HEK293T (cell line): ENCODE measurements at regions not wholly inside any gene's neighbourhood (a gene's known extent, or its start where the extent isn't known, plus 50 kb on each side); places are given as distances from the start of the nearest gene placed in this dataset.

Experiments used
- CTCF ChIA-PET: fragments of 350-600 bp; formaldehyde crosslinking; extraction: SDS; loops from one replicate; lab custom pipeline; 2021; ENCODE audit warnings: antibody characterized with exemption, inconsistent platforms; lab: Yijun Ruan, JAX
- POLR2A ChIA-PET: fragments of 350-600 bp; formaldehyde crosslinking; extraction: SDS; loops from one replicate; lab custom pipeline; 2020; ENCODE audit warnings: antibody characterized with exemption, inconsistent platforms; lab: Yijun Ruan, JAX
- DNase-seq: peaks from one replicate; pipeline ENCODE4 v3.0.0; 2012; ENCODE audit warnings: mixed read lengths; ENCODE audit errors: extremely low spot score
- ARNT ChIP-seq: fragments of 450-650 bp; IDR thresholded peaks from 2 replicates; pipeline ENCODE4 v1.6.1; 2017; ENCODE audit warnings: mild to moderate bottlenecking
- BHLHE40 ChIP-seq: fragments of 450-650 bp; IDR thresholded peaks from 2 replicates; pipeline ENCODE4 v1.6.1; 2016; ENCODE audit warnings: mild to moderate bottlenecking, moderate library complexity, borderline replicate concordance
- CTBP1 ChIP-seq: fragments of 450-650 bp; IDR thresholded peaks from 2 replicates; pipeline ENCODE4 v1.6.1; 2016; ENCODE audit warnings: borderline replicate concordance
- ELF4 ChIP-seq: fragments of 450-650 bp; IDR thresholded peaks from 2 replicates; pipeline ENCODE4 v1.6.1; 2017; ENCODE audit warnings: antibody characterized with exemption
- FOXA1 ChIP-seq: fragments of 450-650 bp; IDR thresholded peaks from 2 replicates; pipeline ENCODE4 v1.6.1; 2016; ENCODE audit warnings: mild to moderate bottlenecking
- FOXK2 ChIP-seq: fragments of 450-650 bp; IDR thresholded peaks from 2 replicates; pipeline ENCODE4 v1.6.1; 2016; ENCODE audit warnings: mild to moderate bottlenecking
- FOXM1 ChIP-seq: fragments of 450-650 bp; IDR thresholded peaks from 2 replicates; pipeline ENCODE4 v1.6.1; 2017; ENCODE audit warnings: mild to moderate bottlenecking, borderline replicate concordance
- HDGF ChIP-seq: fragments of 450-650 bp; IDR thresholded peaks from 2 replicates; pipeline ENCODE4 v1.6.1; 2017; ENCODE audit warnings: antibody characterized with exemption, borderline replicate concordance
- L3MBTL2 ChIP-seq: fragments of 450-650 bp; conservative IDR thresholded peaks from 2 replicates; pipeline ENCODE4 v1.6.1; 2016; ENCODE audit warnings: mild to moderate bottlenecking
- LEF1 ChIP-seq: fragments of 450-650 bp; IDR thresholded peaks from 2 replicates; pipeline ENCODE4 v1.6.1; 2017; ENCODE audit warnings: mild to moderate bottlenecking, borderline replicate concordance
- NFRKB ChIP-seq: fragments of 450-650 bp; IDR thresholded peaks from 2 replicates; pipeline ENCODE4 v1.6.1; 2016; ENCODE audit warnings: mild to moderate bottlenecking, moderate library complexity
- SP1 ChIP-seq: fragments of 450-650 bp; IDR thresholded peaks from 2 replicates; pipeline ENCODE4 v1.6.1; 2017
- SUZ12 ChIP-seq: fragments of 450-650 bp; IDR thresholded peaks from 2 replicates; pipeline ENCODE4 v1.6.1; 2016; ENCODE audit warnings: mild to moderate bottlenecking
- TARDBP ChIP-seq: fragments of 450-650 bp; IDR thresholded peaks from 2 replicates; pipeline ENCODE4 v1.6.1; 2016
- ZNF384 ChIP-seq: fragments of 450-650 bp; IDR thresholded peaks from 2 replicates; pipeline ENCODE4 v1.6.1; 2016
- TF ChIP-seq, protein P1 (sequence below): fragments of 450-650 bp; IDR thresholded peaks from 2 replicates; pipeline ENCODE4 v1.6.1; 2016

DNA sequence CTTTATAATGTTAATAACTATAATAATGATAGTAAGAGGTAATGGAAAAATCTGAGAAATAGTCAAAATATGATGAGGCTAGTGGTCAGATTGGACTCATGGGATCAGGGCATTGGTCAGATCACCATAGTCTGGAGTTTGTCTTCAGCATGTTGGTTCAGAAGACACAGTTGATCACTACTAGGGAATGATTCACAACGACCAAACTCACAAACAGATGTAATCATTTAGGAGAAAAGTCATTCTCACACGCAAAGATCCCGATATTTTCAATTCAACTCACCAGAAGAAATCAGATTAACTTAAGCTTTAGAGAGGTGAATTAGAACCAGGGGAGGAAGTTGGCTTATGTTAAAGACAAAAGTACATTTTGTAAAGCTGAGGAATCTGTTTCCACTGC, 131.8 kb downstream of the LURAP1L start:
- ChIA-PET POLR2A (no interaction called here), CTCF (no interaction called here)
- TF ChIP-seq NFRKB (no peak), CTBP1 (no peak), SP1 (no peak), FOXK2 (no peak), BHLHE40 (no peak), ARNT (no peak), ZNF384 (no peak), FOXM1 (no peak), TARDBP (no peak), SUZ12 (no peak), L3MBTL2 (no peak), LEF1 (no peak), ELF4 (no peak), HDGF (no peak), FOXA1 (no peak)
- TF ChIP-seq, protein P1, sequence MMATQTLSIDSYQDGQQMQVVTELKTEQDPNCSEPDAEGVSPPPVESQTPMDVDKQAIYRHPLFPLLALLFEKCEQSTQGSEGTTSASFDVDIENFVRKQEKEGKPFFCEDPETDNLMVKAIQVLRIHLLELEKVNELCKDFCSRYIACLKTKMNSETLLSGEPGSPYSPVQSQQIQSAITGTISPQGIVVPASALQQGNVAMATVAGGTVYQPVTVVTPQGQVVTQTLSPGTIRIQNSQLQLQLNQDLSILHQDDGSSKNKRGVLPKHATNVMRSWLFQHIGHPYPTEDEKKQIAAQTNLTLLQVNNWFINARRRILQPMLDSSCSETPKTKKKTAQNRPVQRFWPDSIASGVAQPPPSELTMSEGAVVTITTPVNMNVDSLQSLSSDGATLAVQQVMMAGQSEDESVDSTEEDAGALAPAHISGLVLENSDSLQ = no peak
- DNase-seq = no peak

DNA sequence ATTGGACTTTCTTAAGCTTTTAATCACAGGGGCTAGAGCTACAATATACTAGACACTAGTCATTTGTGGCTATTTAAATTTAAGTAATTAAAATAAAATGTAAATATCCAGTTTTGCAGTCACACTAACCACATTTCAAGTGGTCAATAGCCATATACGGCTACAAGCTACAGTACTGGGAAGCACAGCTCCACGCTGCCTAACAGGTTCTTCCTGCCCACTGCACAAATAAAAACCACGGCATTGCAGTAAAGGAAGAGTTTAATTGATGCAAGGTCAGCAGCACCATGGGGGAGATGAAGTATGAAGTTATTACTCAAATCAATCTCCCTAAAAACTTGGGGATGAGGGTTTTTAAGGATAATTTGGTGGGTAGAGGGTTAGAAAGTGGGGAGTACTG, 134.1 kb downstream of the LURAP1L start:
- POLR2A ChIA-PET = no interaction called here
- CTCF ChIA-PET = interaction anchor here (0.6 kb wide), 2 partner anchors 53 to 579 kb away, joined by 3 to 5 read pairs; no protein-coding TSS in a partner anchor
- TF ChIP-seq, protein P1 = no peak
- no peak for TF ChIP-seq L3MBTL2
- TF ChIP-seq BHLHE40 = no peak
- TF ChIP-seq FOXA1 = no peak
- TF ChIP-seq CTBP1 = no peak
- TF ChIP-seq ZNF384 = no peak
- no peak for TF ChIP-seq ARNT
- TF ChIP-seq HDGF = no peak
- TF ChIP-seq SP1 = no peak
- TF ChIP-seq FOXK2 = no peak
- TF ChIP-seq LEF1 = no peak
- no peak for TF ChIP-seq ELF4
- DNase-seq = no peak

DNA sequence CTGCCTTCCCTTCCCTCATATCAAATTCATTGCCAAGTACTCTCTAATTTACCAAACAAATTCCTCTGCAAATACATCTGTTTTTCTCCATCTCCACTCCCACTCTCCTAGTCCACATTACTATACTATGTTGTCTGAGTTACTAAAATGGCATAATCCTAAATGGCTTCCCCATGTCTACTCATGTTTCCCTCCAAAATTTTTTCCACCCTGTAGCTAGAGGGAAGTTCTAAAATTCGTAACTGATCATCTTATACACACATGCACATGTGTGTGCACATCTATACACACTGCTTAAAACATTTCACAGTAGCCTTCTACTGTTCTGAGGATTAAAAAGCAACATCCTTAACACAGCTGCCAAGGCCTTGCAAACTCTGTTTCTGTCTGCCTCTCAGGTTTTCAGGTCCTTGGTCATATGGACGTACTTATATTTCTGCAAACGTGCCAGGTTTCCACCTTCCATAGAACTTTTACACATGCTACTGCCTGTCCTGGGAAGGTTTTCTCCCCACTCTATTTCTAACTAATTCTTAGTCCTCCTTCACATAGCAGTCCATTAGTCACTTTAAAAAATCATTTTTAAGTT, 140.6 kb downstream of the LURAP1L start:
- TF ChIP-seq FOXK2 = no peak
- TF ChIP-seq ZNF384 = no peak
- TF ChIP-seq NFRKB = no peak
- TF ChIP-seq SUZ12 = no peak
- TF ChIP-seq ARNT = no peak
- TF ChIP-seq ELF4 = no peak
- TF ChIP-seq SP1 = no peak
- ChIA-PET CTCF (no interaction called here), POLR2A (no interaction called here)
- no peak for DNase-seq

DNA sequence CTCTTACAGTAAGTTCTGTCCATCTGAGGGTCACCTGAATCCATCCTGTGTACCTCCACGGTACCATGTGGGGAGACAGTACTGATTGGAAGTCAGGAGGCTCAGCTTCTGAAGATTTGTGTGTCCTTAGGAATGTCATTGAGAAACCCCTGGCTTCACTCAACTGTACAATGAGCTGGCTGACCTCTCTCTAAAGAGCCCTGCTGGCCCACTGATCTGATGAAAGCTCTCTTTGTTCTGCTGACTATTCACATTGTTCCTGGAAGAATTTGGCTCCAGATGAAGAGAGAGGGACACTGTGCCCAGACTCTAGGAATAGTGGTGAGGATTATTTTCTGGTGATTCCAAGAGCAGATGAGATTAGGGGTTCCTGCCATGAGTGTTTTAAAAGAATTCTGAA, 141.2 kb downstream of the LURAP1L start:
- POLR2A ChIA-PET = no interaction called here

DNA sequence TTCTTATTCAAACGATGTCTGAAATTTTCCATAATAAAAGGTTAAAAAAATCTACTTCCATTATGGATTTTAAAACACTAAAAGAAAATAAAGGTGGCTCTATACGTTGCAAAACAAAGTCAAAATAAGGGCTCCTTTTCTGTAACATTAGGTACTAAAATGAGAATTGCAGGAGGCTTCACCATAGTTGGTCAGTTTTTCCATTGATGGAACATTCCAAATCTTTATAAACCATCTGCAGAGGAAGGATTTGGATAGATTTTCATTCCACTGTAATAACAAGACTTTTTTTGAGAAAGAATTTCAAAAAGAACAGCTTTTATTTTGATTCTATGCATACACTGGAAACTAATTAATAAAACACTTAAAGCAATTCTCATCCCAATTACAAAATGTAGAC, 145.6 kb downstream of the LURAP1L start:
- no peak for DNase-seq
- CTCF ChIA-PET = no interaction called here
- no peak for TF ChIP-seq SUZ12
- POLR2A ChIA-PET = no interaction called here

More for the DNA sequence above, 141.2 kb downstream of the LURAP1L start:
- CTCF ChIA-PET = no interaction called here
- no peak for DNase-seq
- no peak for TF ChIP-seq BHLHE40

DNA sequence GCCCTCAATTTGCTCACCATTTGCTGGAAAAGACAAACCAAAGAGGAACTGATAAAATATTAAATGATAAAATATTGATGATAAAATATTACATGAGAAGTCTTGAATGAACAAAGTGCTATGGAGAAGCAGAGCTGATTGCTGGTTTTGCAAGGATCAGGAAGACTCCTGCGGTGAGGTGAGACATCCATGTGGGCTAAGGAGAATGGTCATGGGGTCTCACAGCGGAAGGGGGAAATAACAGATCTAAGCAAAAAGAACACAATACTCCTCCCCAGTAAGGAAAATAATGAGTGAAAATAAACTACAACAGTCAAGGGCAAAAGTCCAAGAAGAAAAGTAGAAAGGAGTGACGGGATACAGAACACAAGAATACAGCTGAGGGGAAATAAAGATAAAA, 146.8 kb downstream of the LURAP1L start:
- POLR2A ChIA-PET = no interaction called here

DNA sequence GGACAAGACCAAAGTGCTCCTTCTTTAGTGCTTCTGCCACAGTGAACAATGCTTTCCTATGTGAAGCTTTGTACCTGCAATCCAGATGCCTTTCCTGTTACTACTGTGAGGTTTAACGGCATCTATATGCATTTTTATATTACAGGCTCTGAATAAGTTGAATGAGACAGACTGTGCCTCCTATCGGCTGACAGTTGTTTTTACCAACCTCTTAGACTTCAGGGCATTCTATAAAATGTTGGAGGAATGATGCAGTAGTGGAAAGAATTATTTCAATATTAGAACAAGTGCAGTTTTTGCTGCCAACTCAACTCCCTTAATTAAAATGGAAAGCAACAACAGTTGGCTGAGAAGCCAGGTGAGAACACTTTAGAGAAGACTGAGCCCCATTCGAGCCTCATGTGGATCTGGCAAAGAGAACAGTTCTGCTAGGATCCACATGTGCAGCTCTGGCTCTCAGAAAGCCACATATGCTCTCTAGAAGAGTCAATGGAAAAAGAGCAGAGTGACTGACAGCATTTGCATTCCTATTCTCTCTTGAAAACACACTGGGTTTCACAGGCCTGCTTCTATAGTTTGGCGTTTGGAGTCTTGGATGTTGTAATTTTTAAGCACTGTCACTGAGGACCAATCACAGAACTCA, 147.5 kb downstream of the LURAP1L start:
- POLR2A ChIA-PET = no interaction called here
- TF ChIP-seq ZNF384 = no peak
- no peak for DNase-seq
- CTCF ChIA-PET = no interaction called here

More for the DNA sequence above, 146.8 kb downstream of the LURAP1L start:
- no peak for TF ChIP-seq FOXA1
- TF ChIP-seq ELF4 = no peak
- TF ChIP-seq ZNF384 = no peak
- TF ChIP-seq SP1 = no peak
- TF ChIP-seq CTBP1 = no peak
- TF ChIP-seq BHLHE40 = no peak
- TF ChIP-seq, protein P1 = no peak
- no peak for TF ChIP-seq L3MBTL2
- CTCF ChIA-PET = no interaction called here
- no peak for DNase-seq
